NT2/D1 (cell line): ENCODE measurements at regions not wholly inside any gene's neighbourhood (a gene's known extent, or its start where the extent isn't known, plus 50 kb on each side); places are given as distances from the start of the nearest gene placed in this dataset.

Experiments
- YY1 ChIP-seq: IDR thresholded peaks from 2 replicates; pipeline ENCODE4 v1.6.1; 2011; ENCODE audit not compliant: insufficient read length, insufficient read depth
- ZNF274 ChIP-seq: IDR thresholded peaks from 2 replicates; pipeline ENCODE4 v1.6.1; 2011; ENCODE audit warnings: mild to moderate bottlenecking, low read depth, low read length

- TF ChIP-seq YY1 = no peak
- no peak for TF ChIP-seq ZNF274
Measured at GRCh38 chr1:239125893-239126292, 260.5 kb upstream of the CHRM3 start.
